HG02798 (cell line): ENCODE measurements at regions not wholly inside any gene's neighbourhood (a gene's known extent, or its start where the extent isn't known, plus 50 kb on each side); places are given as distances from the start of the nearest gene placed in this dataset.
A peak's percentile ranks its signal among the peaks of the same experiment; 100 is the strongest.
"Not testable (repeated sequence)": the region's sequence is repeated elsewhere in the genome, so short reads cannot be mapped to it uniquely, and the experiment has no call there.

ENCODE experiments used
- ATAC-seq: cut with Tn5 transposase; IDR thresholded peaks from one replicate; pipeline ENCODE4 v1.9.1; 2021; ENCODE audit warnings: mild to moderate bottlenecking; ENCODE audit not compliant: unreplicated experiment, poor library complexity

- not testable (repeated sequence) for ATAC-seq
Observed at GRCh38 chr4:82301390-82301789, 72.4 kb downstream of the HNRNPD start.

GRCh38 chr4:82293304-82293703 lies 80.5 kb downstream of the HNRNPD start:
- peak; percentile 100 for ATAC-seq

GRCh38 chr4:82287720-82288119 lies 86.1 kb downstream of the HNRNPD start:
- ATAC-seq: no peak

GRCh38 chr4:82284858-82285805 lies 88.7 kb downstream of the HNRNPD start:
- ATAC-seq: peak; percentile 100

GRCh38 chr4:82284475-82284857 lies 89.3 kb downstream of the HNRNPD start:
- no peak for ATAC-seq

- no peak for ATAC-seq
Observed at GRCh38 chr4:82282875-82283274, 90.9 kb downstream of the HNRNPD start.

GRCh38 chr4:82279550-82279949 lies 94.2 kb downstream of the HNRNPD start:
- not testable (repeated sequence) for ATAC-seq

GRCh38 chr4:82276332-82276640 lies 97.5 kb downstream of the HNRNPD start:
- no peak for ATAC-seq

GRCh38 chr4:82275431-82276331 lies 98.1 kb downstream of the HNRNPD start:
- ATAC-seq: no peak

- ATAC-seq: not testable (repeated sequence)
Observed at GRCh38 chr4:82274700-82275099, 99.1 kb downstream of the HNRNPD start.

GRCh38 chr4:82272523-82272922 lies 101.3 kb downstream of the HNRNPD start:
- not testable (repeated sequence) for ATAC-seq

- not testable (repeated sequence) for ATAC-seq
Observed at GRCh38 chr4:82271915-82272480, 101.8 kb downstream of the HNRNPD start.

GRCh38 chr4:82268826-82269193 lies 105.0 kb downstream of the HNRNPD start:
- ATAC-seq: no peak

- peak; percentile 92 for ATAC-seq
Observed at GRCh38 chr4:82268050-82268825, 105.6 kb downstream of the HNRNPD start.

- no peak for ATAC-seq
Observed at GRCh38 chr4:82267506-82267905, 106.3 kb downstream of the HNRNPD start.

- no peak for ATAC-seq
Observed at GRCh38 chr4:82266345-82266744, 107.4 kb downstream of the HNRNPD start.

- ATAC-seq: no peak
Observed at GRCh38 chr4:82261084-82261483, 112.7 kb downstream of the HNRNPD start.

GRCh38 chr4:82260632-82261031 lies 113.2 kb downstream of the HNRNPD start:
- no peak for ATAC-seq

- no peak for ATAC-seq
Observed at GRCh38 chr4:82256718-82257117, 117.1 kb downstream of the HNRNPD start.

GRCh38 chr4:82255657-82256056 lies 118.1 kb downstream of the HNRNPD start:
- no peak for ATAC-seq
